Keratinocyte (primary cell): ENCODE measurements at regions not wholly inside any gene's neighbourhood (a gene's known extent, or its start where the extent isn't known, plus 50 kb on each side); places are given as distances from the start of the nearest gene placed in this dataset.

Source experiments
- DNase-seq: peaks from one replicate; pipeline ENCODE4 v3.0.0-alpha.2; 2011; ENCODE audit warnings: low read depth, missing footprints, low spot score
- FAIRE-seq: peaks from 2 replicates; lab custom pipeline; 2011; peaks lifted over from hg19 to GRCh38; lab: Jason Lieb, UNC
- H2AFZ ChIP-seq: 2 replicates; pipeline ENCODE4 v1.6.0; 2012; ENCODE audit warnings: low read length, control low read depth, inconsistent platforms; ENCODE audit not compliant: control insufficient read depth
- H3K27ac ChIP-seq: 2 replicates; pipeline ENCODE4 v1.5.1; 2011; ENCODE audit warnings: low read length; ENCODE audit not compliant: control insufficient read depth, insufficient read depth
- H3K27me3 ChIP-seq: 3 replicates; pipeline ENCODE4 v1.6.0; 2011; ENCODE audit warnings: low read length; ENCODE audit not compliant: control insufficient read depth, insufficient read depth; ENCODE audit errors: extremely low read depth
- H3K36me3 ChIP-seq, 2 experiments: 2 replicates in 1 of 2; 3 replicates in 1 of 2; pipeline ENCODE4 v1.5.1; 2011; ENCODE audit warnings: low read length in 2 of 2, mild to moderate bottlenecking in 1 of 2; ENCODE audit not compliant: control insufficient read depth in 2 of 2, insufficient read depth in 2 of 2; ENCODE audit errors: extremely low read depth in 1 of 2
- H3K4me1 ChIP-seq: 3 replicates; pipeline ENCODE4 v1.5.1; 2011; ENCODE audit warnings: low read length; ENCODE audit not compliant: control insufficient read depth, insufficient read depth; ENCODE audit errors: extremely low read depth
- H3K4me2 ChIP-seq: 3 replicates; pipeline ENCODE4 v1.6.0; 2011; ENCODE audit warnings: low read depth, low read length; ENCODE audit not compliant: control insufficient read depth, insufficient read depth; ENCODE audit errors: extremely low read depth
- H3K4me3 ChIP-seq, 3 experiments: fragments of 200-600 bp in 1 of 3; sonication (generic) in 1 of 3; 2 replicates in 2 of 3; 3 replicates in 1 of 3; pipeline ENCODE4 v1.5.1; 2011 to 2016; ENCODE audit warnings: low read length in 3 of 3, mild to moderate bottlenecking in 3 of 3, control low read depth in 2 of 3, inconsistent platforms in 1 of 3, low read depth in 1 of 3, mixed read lengths in 1 of 3, mixed run types in 1 of 3, moderate library complexity in 1 of 3; ENCODE audit not compliant: control insufficient read depth in 2 of 3, insufficient read depth in 2 of 3; ENCODE audit errors: extremely low read depth in 1 of 3
- H3K79me2 ChIP-seq: 2 replicates; pipeline ENCODE4 v1.6.0; 2012; ENCODE audit warnings: low read length; ENCODE audit not compliant: control insufficient read depth, insufficient read depth
- H3K9ac ChIP-seq: 3 replicates; pipeline ENCODE4 v1.6.0; 2011; ENCODE audit warnings: low read length; ENCODE audit not compliant: control insufficient read depth, insufficient read depth; ENCODE audit errors: extremely low read depth
- H3K9me1 ChIP-seq: 3 replicates; pipeline ENCODE4 v1.6.0; 2011; ENCODE audit warnings: low read length; ENCODE audit not compliant: control insufficient read depth, insufficient read depth; ENCODE audit errors: extremely low read depth
- H3K9me3 ChIP-seq: 2 replicates; pipeline ENCODE4 v1.5.1; 2012; ENCODE audit warnings: low read depth, low read length; ENCODE audit not compliant: control insufficient read depth
- H4K20me1 ChIP-seq: 3 replicates; pipeline ENCODE4 v1.6.0; 2011; ENCODE audit warnings: low read length; ENCODE audit not compliant: control insufficient read depth, insufficient read depth; ENCODE audit errors: extremely low read depth
- EZH2 ChIP-seq: IDR thresholded peaks from one replicate; pipeline ENCODE4 v1.6.1; 2012; ENCODE audit warnings: inconsistent platforms, mild to moderate bottlenecking, low read length, moderate library complexity
- dilution Hi-C: fragments of 300-500 bp; cut with MboI; formaldehyde crosslinking; loops from one replicate; pipeline ENCODE4 v1.7.0; 2020; ENCODE audit warnings: low sequenced_read_pairs; ENCODE audit not compliant: extremely low pct_ligation_motif_present
- TF ChIP-seq, protein P1 (sequence below), 3 experiments: IDR thresholded peaks in 1 of 3; conservative IDR thresholded peaks in 1 of 3; optimal IDR thresholded peaks in 1 of 3; 2 replicates in 2 of 3; 3 replicates in 1 of 3; pipeline versions ENCODE3 to v1.5.1; 2011; ENCODE audit warnings: low read length in 3 of 3, mild to moderate bottlenecking in 3 of 3, moderate library complexity in 2 of 3, control low read depth in 1 of 3, inconsistent platforms in 1 of 3; ENCODE audit not compliant: insufficient read depth in 2 of 3; ENCODE audit errors: extremely low read depth in 1 of 3

DNA sequence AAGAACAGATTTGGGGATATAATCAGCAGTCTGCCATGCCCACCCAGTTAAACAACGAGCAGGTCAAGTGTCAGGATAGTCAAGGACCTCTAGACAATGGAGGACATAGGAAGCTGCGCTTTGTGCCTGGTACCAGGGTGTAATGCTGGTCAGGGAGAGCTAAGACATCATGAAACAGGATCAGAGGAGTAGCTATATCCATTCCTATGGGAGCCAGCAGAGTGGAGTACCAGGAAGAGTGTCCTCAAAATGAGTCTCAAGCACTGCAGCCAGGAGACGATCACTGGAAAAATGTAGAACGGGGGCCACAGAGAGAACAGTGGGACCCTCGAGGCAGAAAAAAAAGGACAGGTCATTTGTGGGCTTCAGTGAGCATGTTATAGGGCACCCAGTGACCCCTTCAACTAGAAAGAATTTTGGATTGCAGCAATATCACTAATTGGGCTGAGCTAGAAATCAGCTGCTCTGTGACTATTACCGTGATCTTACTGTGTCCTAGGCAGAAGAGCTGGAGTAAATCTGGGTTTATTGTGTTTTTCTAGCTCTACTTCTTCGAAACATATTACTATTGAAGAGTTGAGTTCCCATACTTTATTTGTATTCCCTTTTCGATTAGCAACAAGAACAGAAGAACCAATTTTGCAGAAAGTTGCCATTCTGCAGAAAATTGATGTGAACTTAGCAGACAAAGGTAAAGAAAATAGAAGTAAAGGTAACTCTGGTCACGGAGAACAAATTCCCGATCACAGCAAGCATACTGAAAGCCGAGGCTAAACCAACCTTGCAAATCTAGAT is 319.6 kb downstream of the AHR start:
- dilution Hi-C loops = no loop called here
- no peak overlapping the region for H3K9ac ChIP-seq
- H4K20me1 ChIP-seq = no peaks in the 10 kb centered on the region
- no peaks in the 10 kb centered on the region for H3K36me3 ChIP-seq
- DNase-seq (no peak), FAIRE-seq (no peak)
- no peak overlapping the region for H3K27ac ChIP-seq
- H3K4me2 ChIP-seq = no peak overlapping the region
- H2AFZ ChIP-seq = no peak overlapping the region
- no peaks in the 10 kb centered on the region for H3K79me2 ChIP-seq
- TF ChIP-seq, protein P1, sequence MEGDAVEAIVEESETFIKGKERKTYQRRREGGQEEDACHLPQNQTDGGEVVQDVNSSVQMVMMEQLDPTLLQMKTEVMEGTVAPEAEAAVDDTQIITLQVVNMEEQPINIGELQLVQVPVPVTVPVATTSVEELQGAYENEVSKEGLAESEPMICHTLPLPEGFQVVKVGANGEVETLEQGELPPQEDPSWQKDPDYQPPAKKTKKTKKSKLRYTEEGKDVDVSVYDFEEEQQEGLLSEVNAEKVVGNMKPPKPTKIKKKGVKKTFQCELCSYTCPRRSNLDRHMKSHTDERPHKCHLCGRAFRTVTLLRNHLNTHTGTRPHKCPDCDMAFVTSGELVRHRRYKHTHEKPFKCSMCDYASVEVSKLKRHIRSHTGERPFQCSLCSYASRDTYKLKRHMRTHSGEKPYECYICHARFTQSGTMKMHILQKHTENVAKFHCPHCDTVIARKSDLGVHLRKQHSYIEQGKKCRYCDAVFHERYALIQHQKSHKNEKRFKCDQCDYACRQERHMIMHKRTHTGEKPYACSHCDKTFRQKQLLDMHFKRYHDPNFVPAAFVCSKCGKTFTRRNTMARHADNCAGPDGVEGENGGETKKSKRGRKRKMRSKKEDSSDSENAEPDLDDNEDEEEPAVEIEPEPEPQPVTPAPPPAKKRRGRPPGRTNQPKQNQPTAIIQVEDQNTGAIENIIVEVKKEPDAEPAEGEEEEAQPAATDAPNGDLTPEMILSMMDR (optimal IDR thresholded peaks at IDR 0.05 in 1 of 3, IDR thresholded peaks at IDR 0.05 in 1 of 3, conservative IDR thresholded peaks at IDR 0.05 in 1 of 3; ENCODE audit: extremely low read depth in 1 of 3, insufficient read depth in 2 of 3, low read length in 3 of 3) = no peak
- TF ChIP-seq EZH2 = no peak
- H3K4me3 ChIP-seq = no peak overlapping the region
- H3K9me3 ChIP-seq = no peaks in the 10 kb centered on the region
- H3K9me1 ChIP-seq = no peaks in the 10 kb centered on the region
- H3K27me3 ChIP-seq = no peaks in the 10 kb centered on the region
- no peaks in the 10 kb centered on the region for H3K4me1 ChIP-seq

DNA sequence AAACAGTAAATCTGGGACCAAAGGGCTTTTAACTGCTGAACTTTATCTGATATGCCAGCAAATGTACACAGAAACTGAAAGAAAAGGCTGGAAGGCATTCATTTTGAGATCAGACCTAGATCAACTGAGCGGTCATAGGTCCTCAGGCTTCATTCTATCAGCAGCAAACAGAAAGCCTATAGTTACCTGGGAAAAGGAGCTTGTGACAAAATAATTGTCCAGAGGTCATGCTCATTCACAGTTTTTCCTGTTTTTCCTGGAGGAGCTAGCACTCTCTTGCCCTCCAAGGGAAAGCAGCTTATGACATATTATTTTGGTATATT is 320.2 kb downstream of the AHR start:
- Histone ChIP-seq H3K27ac (no peak overlapping the region), H3K4me1 (no peaks in the 10 kb centered on the region), H3K4me2 (no peak overlapping the region), H2AFZ (no peak overlapping the region), H3K27me3 (no peaks in the 10 kb centered on the region), H3K9me3 (no peaks in the 10 kb centered on the region), H3K9me1 (no peaks in the 10 kb centered on the region), H3K4me3 (no peak overlapping the region), H4K20me1 (no peaks in the 10 kb centered on the region), H3K79me2 (no peaks in the 10 kb centered on the region), H3K36me3 (no peaks in the 10 kb centered on the region), H3K9ac (no peak overlapping the region)
- no peak for FAIRE-seq
- dilution Hi-C loops = no loop called here
- TF ChIP-seq, protein P1 (optimal IDR thresholded peaks at IDR 0.05 in 1 of 3, IDR thresholded peaks at IDR 0.05 in 1 of 3, conservative IDR thresholded peaks at IDR 0.05 in 1 of 3; ENCODE audit: extremely low read depth in 1 of 3, insufficient read depth in 2 of 3, low read length in 3 of 3) = no peak
- TF ChIP-seq EZH2 = no peak
- no peak for DNase-seq
